Cardiac muscle cell (in vitro differentiated cells and primary cell): ENCODE measurements at regions not wholly inside any gene's neighbourhood (a gene's known extent, or its start where the extent isn't known, plus 50 kb on each side); places are given as distances from the start of the nearest gene placed in this dataset.
"Not testable (repeated sequence)": the region's sequence is repeated elsewhere in the genome, so short reads cannot be mapped to it uniquely, and the experiment has no call there.

Source experiments
- DNase-seq, 2 donors: peaks; one replicate each; pipeline versions ENCODE4 v3.0.0 to v3.0.0-alpha.2; 2010 to 2017; ENCODE audit warnings: low read depth in 1 of 2, low spot score in 1 of 2
- H3K27ac ChIP-seq: fragments of 200-600 bp; sonication (generic); 2 replicates; pipeline ENCODE4 v1.5.1; 2016
- H3K27me3 ChIP-seq: fragments of 200-600 bp; sonication (generic); 2 replicates; pipeline ENCODE4 v1.6.0; 2016; ENCODE audit warnings: control low read depth
- H3K36me3 ChIP-seq: fragments of 200-600 bp; sonication (generic); 2 replicates; pipeline ENCODE4 v1.5.1; 2016; ENCODE audit warnings: control low read depth
- H3K4me1 ChIP-seq: fragments of 200-600 bp; sonication (generic); 2 replicates; pipeline ENCODE4 v1.8.1; 2017; ENCODE audit warnings: low read depth, mild to moderate bottlenecking, mixed run types
- H3K4me3 ChIP-seq: fragments of 200-600 bp; sonication (generic); 2 replicates; pipeline ENCODE4 v1.5.1; 2016; ENCODE audit warnings: mild to moderate bottlenecking
- H3K9me3 ChIP-seq: fragments of 200-600 bp; sonication (generic); 2 replicates; pipeline ENCODE4 v1.5.1; 2017; ENCODE audit warnings: low read depth, mild to moderate bottlenecking, control low read depth
- CTCF ChIP-seq: IDR thresholded peaks from 2 replicates; pipeline ENCODE4 v1.5.1; 2012; ENCODE audit warnings: low read depth, mild to moderate bottlenecking, low read length

- Histone ChIP-seq H3K36me3 (no peaks in the 10 kb centered on the region), H3K4me1 (peaks cover 38% of the 10 kb centered on the region), H3K27me3 (no peaks in the 10 kb centered on the region), H3K9me3 (no peaks in the 10 kb centered on the region), H3K27ac (peak overlapping the region; percentile 90), H3K4me3 (no peak overlapping the region)
- no peak for DNase-seq
- no peak for TF ChIP-seq CTCF
These were observed 261.2 kb downstream of the ANXA1 start for GRCh38 chr9:73412874-73413273.

GRCh38 chr9:73423891-73424290 lies 272.2 kb downstream of the ANXA1 start:
- Histone ChIP-seq H3K4me3 (no peak overlapping the region), H3K36me3 (no peaks in the 10 kb centered on the region), H3K9me3 (no peaks in the 10 kb centered on the region), H3K4me1 (no peaks in the 10 kb centered on the region), H3K27me3 (no peaks in the 10 kb centered on the region), H3K27ac (no peak overlapping the region)
- no peak for DNase-seq
- TF ChIP-seq CTCF = no peak

GRCh38 chr9:73426269-73426668 lies 274.6 kb downstream of the ANXA1 start:
- TF ChIP-seq CTCF = no peak

GRCh38 chr9:73434826-73435225 lies 283.2 kb downstream of the ANXA1 start:
- Histone ChIP-seq H3K4me3 (no peak overlapping the region), H3K27me3 (no peaks in the 10 kb centered on the region), H3K9me3 (no peaks in the 10 kb centered on the region), H3K36me3 (no peaks in the 10 kb centered on the region), H3K4me1 (no peaks in the 10 kb centered on the region), H3K27ac (no peak overlapping the region)
- DNase-seq = no peak
- no peak for TF ChIP-seq CTCF

More at GRCh38 chr9:73426269-73426668, 274.6 kb downstream of the ANXA1 start:
- Histone ChIP-seq H3K27ac (no peak overlapping the region), H3K4me3 (no peak overlapping the region), H3K9me3 (no peaks in the 10 kb centered on the region), H3K4me1 (no peaks in the 10 kb centered on the region), H3K36me3 (no peaks in the 10 kb centered on the region), H3K27me3 (no peaks in the 10 kb centered on the region)
- no peak for DNase-seq

GRCh38 chr9:73437758-73438157 lies 286.1 kb downstream of the ANXA1 start:
- no peak for TF ChIP-seq CTCF
- H3K27ac ChIP-seq = no peak overlapping the region

GRCh38 chr9:73439839-73440238 lies 288.2 kb downstream of the ANXA1 start:
- H3K4me1 ChIP-seq, DNase-seq: not testable (repeated sequence)

More at GRCh38 chr9:73437758-73438157, 286.1 kb downstream of the ANXA1 start:
- Histone ChIP-seq H3K27me3 (no peaks in the 10 kb centered on the region), H3K9me3 (no peaks in the 10 kb centered on the region), H3K36me3 (no peaks in the 10 kb centered on the region), H3K4me3 (no peak overlapping the region), H3K4me1 (no peaks in the 10 kb centered on the region)
- DNase-seq = no peak

More at GRCh38 chr9:73439839-73440238, 288.2 kb downstream of the ANXA1 start:
- not testable (repeated sequence) for H3K9me3 ChIP-seq, H3K27me3 ChIP-seq, H3K4me3 ChIP-seq, H3K36me3 ChIP-seq, H3K27ac ChIP-seq
